Epithelial cell of esophagus (primary cell): ENCODE measurements at regions not wholly inside any gene's neighbourhood (a gene's known extent, or its start where the extent isn't known, plus 50 kb on each side); places are given as distances from the start of the nearest gene placed in this dataset.

Experiments
- DNase-seq: peaks from one replicate; pipeline ENCODE4 v3.0.0; 2010; ENCODE audit warnings: low read depth
- H3K4me3 ChIP-seq: 2 replicates; pipeline ENCODE4 v1.5.1; 2011; ENCODE audit warnings: mild to moderate bottlenecking, low read length, control low read depth
- CTCF ChIP-seq: IDR thresholded peaks from 2 replicates; pipeline ENCODE4 v1.5.1; 2011; ENCODE audit warnings: low read depth, mild to moderate bottlenecking, low read length, control low read depth, inconsistent platforms; ENCODE audit not compliant: insufficient read depth; ENCODE audit errors: missing control alignments

- no peak for DNase-seq
- TF ChIP-seq CTCF, result no peak
Measured at GRCh38 chr1:56150441-56151215, 428.7 kb downstream of the PLPP3 start.

GRCh38 chr1:56149761-56150160, 429.6 kb downstream of the PLPP3 start:
- DNase-seq, result no peak
- TF ChIP-seq CTCF, result no peak
- no peak overlapping the region for H3K4me3 ChIP-seq

More at GRCh38 chr1:56150441-56151215, 428.7 kb downstream of the PLPP3 start:
- H3K4me3 ChIP-seq, result no peak overlapping the region

- TF ChIP-seq CTCF, result no peak
- DNase-seq, result no peak
- H3K4me3 ChIP-seq, result no peak overlapping the region
Measured at GRCh38 chr1:56148326-56149193, 430.8 kb downstream of the PLPP3 start.

GRCh38 chr1:56147459-56147858, 431.9 kb downstream of the PLPP3 start:
- H3K4me3 ChIP-seq, result no peak overlapping the region
- DNase-seq, result no peak

GRCh38 chr1:56147034-56147433, 432.3 kb downstream of the PLPP3 start:
- TF ChIP-seq CTCF, result no peak
- H3K4me3 ChIP-seq, result no peak overlapping the region
- DNase-seq, result no peak

More at GRCh38 chr1:56147459-56147858, 431.9 kb downstream of the PLPP3 start:
- no peak for TF ChIP-seq CTCF

GRCh38 chr1:56146449-56146848, 432.9 kb downstream of the PLPP3 start:
- DNase-seq, result no peak

More at GRCh38 chr1:56146449-56146848, 432.9 kb downstream of the PLPP3 start:
- no peak overlapping the region for H3K4me3 ChIP-seq
- TF ChIP-seq CTCF, result no peak
